SJCRH30 (cell line): ENCODE measurements at regions not wholly inside any gene's neighbourhood (a gene's known extent, or its start where the extent isn't known, plus 50 kb on each side); places are given as distances from the start of the nearest gene placed in this dataset.
A peak's percentile ranks its signal among the peaks of the same experiment; 100 is the strongest.

Experiments
- DNase-seq, 2 experiments: peaks; one replicate each; pipeline ENCODE4 v3.0.0-alpha.2; 2015 to 2020
- H3K27ac ChIP-seq: fragments of 250-450 bp; sonication (Bioruptor Pico); 2 replicates; pipeline ENCODE4 v1.5.1; 2020; ENCODE audit warnings: mild to moderate bottlenecking, moderate library complexity
- H3K27me3 ChIP-seq: fragments of 250-450 bp; sonication (Bioruptor Pico); 2 replicates; pipeline ENCODE4 v1.5.1; 2020; ENCODE audit warnings: mild to moderate bottlenecking, moderate library complexity
- H3K36me3 ChIP-seq: fragments of 250-450 bp; sonication (Bioruptor Pico); 2 replicates; pipeline ENCODE4 v1.5.1; 2020; ENCODE audit warnings: mild to moderate bottlenecking, moderate library complexity
- H3K4me1 ChIP-seq: fragments of 250-450 bp; sonication (Bioruptor Pico); 2 replicates; pipeline ENCODE4 v1.5.1; 2020; ENCODE audit warnings: mild to moderate bottlenecking, moderate library complexity
- H3K4me3 ChIP-seq: fragments of 250-450 bp; sonication (Bioruptor Pico); 2 replicates; pipeline ENCODE4 v1.5.1; 2020; ENCODE audit warnings: mild to moderate bottlenecking, moderate library complexity
- H3K9me3 ChIP-seq: fragments of 250-450 bp; sonication (Bioruptor Pico); replicated peaks from 2 replicates; pipeline ENCODE4 v1.5.1; 2020; ENCODE audit warnings: mild to moderate bottlenecking, moderate library complexity

GRCh38 chr10:21172930-21173801 lies 276.1 kb upstream of the NEBL start:
- Histone ChIP-seq H3K27ac (no peak overlapping the region), H3K4me3 (peak overlapping the region; percentile 52), H3K9me3 (no peaks in the 10 kb centered on the region), H3K27me3 (peaks cover 7% of the 10 kb centered on the region; the same call in 1 of the 2 replicates), H3K36me3 (no peaks in the 10 kb centered on the region), H3K4me1 (no peaks in the 10 kb centered on the region)
- peak in 1 of 2 experiments; percentile 7 for DNase-seq

DNA sequence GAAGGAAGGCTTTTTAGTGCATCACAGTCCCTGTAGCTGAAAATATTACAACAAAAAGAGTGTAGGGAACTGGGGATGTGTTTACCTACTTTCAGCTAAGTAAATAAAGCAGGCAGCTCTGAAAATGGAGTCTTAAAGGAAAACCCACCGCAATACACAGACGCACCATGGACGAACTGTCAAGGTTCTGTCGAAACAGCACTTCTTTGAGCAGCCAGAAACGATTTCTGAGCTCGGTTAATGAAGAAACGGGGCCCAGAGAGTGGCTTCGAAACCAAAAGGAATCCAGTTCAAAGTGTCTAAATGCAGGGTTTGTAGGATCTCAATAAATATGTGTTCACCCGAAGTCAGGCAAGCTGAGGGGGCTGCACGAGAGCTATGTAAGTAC lies 275.4 kb upstream of the NEBL start:
- Histone ChIP-seq H3K36me3 (no peaks in the 10 kb centered on the region), H3K27ac (no peak overlapping the region)

DNA sequence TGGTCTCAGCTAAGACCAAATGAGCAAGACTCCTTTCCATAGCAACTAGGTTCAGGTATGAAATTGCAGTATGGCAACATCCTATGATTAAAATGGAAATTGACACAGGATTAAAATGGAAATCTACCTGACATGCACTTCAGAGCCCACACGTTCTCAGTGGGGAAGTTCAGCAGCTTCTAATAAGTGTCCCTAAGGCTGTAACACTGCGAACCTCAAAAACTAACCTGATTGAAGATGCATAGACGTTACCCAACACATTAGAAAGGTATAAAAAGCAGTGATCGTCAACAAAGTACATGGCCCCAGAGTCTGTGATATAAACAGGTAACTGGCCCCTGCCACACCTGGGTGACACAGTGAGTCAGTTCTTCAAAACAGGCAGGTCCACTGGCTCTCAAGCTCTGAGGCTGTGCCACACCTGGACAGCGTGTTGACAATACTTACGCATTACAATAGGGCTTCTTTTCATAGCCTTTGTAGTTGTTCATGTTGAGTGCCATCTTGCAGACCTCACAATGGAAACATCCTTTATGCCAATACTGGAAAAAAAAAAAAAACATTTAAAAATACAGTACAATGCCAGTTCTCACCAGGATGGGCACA lies 274.9 kb upstream of the NEBL start:
- no peaks in the 10 kb centered on the region for H3K9me3 ChIP-seq
- no peaks in the 10 kb centered on the region for H3K36me3 ChIP-seq
- no peak overlapping the region for H3K27ac ChIP-seq
- H3K27me3 ChIP-seq: peaks cover 7% of the 10 kb centered on the region; the same call in 1 of the 2 replicates
- DNase-seq: no peak
- no peak overlapping the region for H3K4me3 ChIP-seq
- H3K4me1 ChIP-seq: no peaks in the 10 kb centered on the region

More for the DNA sequence above, 275.4 kb upstream of the NEBL start:
- no peak for DNase-seq
- H3K4me1 ChIP-seq: no peaks in the 10 kb centered on the region
- H3K4me3 ChIP-seq: no peak overlapping the region
- no peaks in the 10 kb centered on the region for H3K9me3 ChIP-seq
- H3K27me3 ChIP-seq: peaks cover 7% of the 10 kb centered on the region; the same call in 1 of the 2 replicates

DNA sequence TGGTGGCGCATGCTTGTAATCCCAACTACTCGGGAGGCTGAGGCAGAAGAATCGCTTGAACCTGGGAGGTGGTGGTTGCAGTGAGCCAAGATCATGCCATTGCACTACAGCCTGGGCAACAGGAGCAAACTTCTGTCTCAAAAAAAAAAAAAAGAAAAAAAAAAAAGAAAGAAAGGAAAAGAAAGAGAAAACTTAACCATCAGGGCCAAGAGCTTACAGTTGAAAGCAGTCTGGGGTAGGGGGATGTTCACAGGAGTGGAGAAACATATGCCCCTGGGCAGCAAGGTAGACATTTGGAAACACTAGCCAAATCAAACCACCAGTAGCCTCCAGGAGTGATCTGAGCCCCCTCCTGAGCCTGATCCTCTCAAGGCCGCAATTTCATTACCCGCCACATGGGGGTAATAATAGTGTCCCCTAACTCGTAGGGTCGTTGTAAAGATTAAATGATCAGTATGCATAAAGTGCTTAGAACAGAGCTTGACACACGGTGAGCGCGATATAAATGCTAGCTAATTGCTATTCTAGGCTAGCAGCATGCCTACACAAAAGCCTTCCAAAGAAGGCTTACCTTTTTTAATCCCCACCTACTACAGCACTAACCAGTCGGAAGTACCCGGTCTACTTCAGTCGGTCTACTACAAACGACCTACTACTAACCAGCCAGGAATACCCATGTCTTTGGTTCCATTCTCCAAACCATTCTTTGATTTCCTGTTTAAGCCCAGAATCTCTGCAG lies 274.3 kb upstream of the NEBL start:
- H3K36me3 ChIP-seq: no peaks in the 10 kb centered on the region
- peaks cover 7% of the 10 kb centered on the region; the same call in 1 of the 2 replicates for H3K27me3 ChIP-seq
- no peak for DNase-seq
- no peak overlapping the region for H3K4me3 ChIP-seq
- no peaks in the 10 kb centered on the region for H3K9me3 ChIP-seq
- no peak overlapping the region for H3K27ac ChIP-seq
- H3K4me1 ChIP-seq: no peaks in the 10 kb centered on the region

- DNase-seq: no peak
- H3K36me3 ChIP-seq: no peaks in the 10 kb centered on the region
- H3K4me1 ChIP-seq: no peaks in the 10 kb centered on the region
- H3K9me3 ChIP-seq: no peaks in the 10 kb centered on the region
- no peak overlapping the region for H3K4me3 ChIP-seq
- H3K27me3 ChIP-seq: peaks cover 7% of the 10 kb centered on the region; the same call in 1 of the 2 replicates
- no peak overlapping the region for H3K27ac ChIP-seq
These were observed 273.1 kb upstream of the NEBL start for GRCh38 chr10:21170216-21170615.

DNA sequence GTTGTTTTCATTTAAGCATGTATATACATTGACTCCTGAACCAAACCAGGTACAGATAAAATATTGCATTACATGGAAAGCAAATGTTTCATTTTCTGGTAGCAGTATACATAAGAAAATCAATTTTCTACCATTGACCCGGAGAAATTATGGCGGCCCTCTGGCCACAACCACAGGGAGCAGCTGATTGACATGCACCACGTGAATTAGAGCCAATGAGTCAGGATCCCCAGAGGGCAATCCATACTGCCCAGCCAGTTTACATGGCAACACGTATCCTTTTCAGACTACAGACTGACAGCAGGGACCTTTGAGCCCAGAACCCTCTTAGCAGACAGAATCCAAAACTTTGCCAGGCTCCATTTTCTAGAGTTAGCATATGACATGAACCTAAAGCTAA lies 272.2 kb upstream of the NEBL start:
- H3K4me3 ChIP-seq: no peak overlapping the region

GRCh38 chr10:21167288-21168010 lies 270.3 kb upstream of the NEBL start:
- Histone ChIP-seq H3K4me1 (no peaks in the 10 kb centered on the region), H3K27me3 (peaks cover under 1% of the 10 kb centered on the region; the same call in 1 of the 2 replicates), H3K4me3 (no peak overlapping the region), H3K36me3 (no peaks in the 10 kb centered on the region), H3K27ac (no peak overlapping the region), H3K9me3 (no peaks in the 10 kb centered on the region)
- DNase-seq: no peak

More for the DNA sequence above, 272.2 kb upstream of the NEBL start:
- Histone ChIP-seq H3K27me3 (peaks cover 7% of the 10 kb centered on the region; the same call in 1 of the 2 replicates), H3K9me3 (no peaks in the 10 kb centered on the region), H3K36me3 (no peaks in the 10 kb centered on the region), H3K4me1 (no peaks in the 10 kb centered on the region), H3K27ac (no peak overlapping the region)
- no peak for DNase-seq

DNA sequence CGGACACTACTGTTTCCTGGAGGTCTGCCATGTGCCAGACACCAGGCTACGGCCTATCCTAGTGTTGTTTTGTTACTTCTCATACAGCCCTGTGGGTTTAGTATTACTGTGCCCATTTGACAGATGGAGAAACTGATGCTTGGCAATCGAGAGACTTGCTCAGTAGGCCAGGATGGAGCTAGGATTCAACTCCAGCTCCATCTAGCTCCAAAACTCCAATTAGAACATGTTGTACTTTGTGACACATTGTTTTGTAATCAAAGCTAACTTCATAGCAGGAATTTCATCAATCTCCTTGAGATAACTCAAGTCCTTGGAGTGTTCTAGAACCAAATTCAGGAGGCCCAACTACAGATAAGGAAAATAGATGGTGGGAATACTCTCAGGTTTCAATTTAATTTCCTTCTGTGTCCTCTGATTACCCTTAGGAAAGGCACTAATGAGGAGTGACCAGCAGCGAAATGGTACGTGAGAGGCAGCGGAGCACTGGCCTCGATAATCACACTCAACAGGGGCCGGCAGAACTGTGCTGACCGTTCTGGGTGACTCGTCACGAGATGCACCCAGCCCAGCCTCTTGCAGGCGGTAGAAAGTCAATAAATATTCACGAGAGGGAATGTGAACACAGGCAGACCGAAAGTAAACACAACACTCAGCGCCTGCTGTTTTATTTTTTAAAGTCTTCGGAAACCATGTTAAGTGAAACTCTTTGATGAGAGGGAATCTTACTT lies 269.6 kb upstream of the NEBL start:
- no peaks in the 10 kb centered on the region for H3K36me3 ChIP-seq
- no peaks in the 10 kb centered on the region for H3K9me3 ChIP-seq
- DNase-seq: no peak
- no peak overlapping the region for H3K27ac ChIP-seq
- H3K4me3 ChIP-seq: no peak overlapping the region
- H3K27me3 ChIP-seq: no peaks in the 10 kb centered on the region
- H3K4me1 ChIP-seq: no peaks in the 10 kb centered on the region

GRCh38 chr10:21165489-21165888 lies 268.4 kb upstream of the NEBL start:
- no peak overlapping the region for H3K4me3 ChIP-seq
- no peak overlapping the region for H3K27ac ChIP-seq
- no peaks in the 10 kb centered on the region for H3K36me3 ChIP-seq
- H3K27me3 ChIP-seq: no peaks in the 10 kb centered on the region
- H3K4me1 ChIP-seq: no peaks in the 10 kb centered on the region
- no peaks in the 10 kb centered on the region for H3K9me3 ChIP-seq
- DNase-seq: no peak

- Histone ChIP-seq H3K27ac (no peak overlapping the region), H3K4me1 (no peaks in the 10 kb centered on the region), H3K36me3 (no peaks in the 10 kb centered on the region), H3K9me3 (no peaks in the 10 kb centered on the region), H3K4me3 (no peak overlapping the region), H3K27me3 (no peaks in the 10 kb centered on the region)
- no peak for DNase-seq
These were observed 267.6 kb upstream of the NEBL start for GRCh38 chr10:21164687-21165086.

- no peak overlapping the region for H3K27ac ChIP-seq
- no peak for DNase-seq
- no peak overlapping the region for H3K4me3 ChIP-seq
- H3K27me3 ChIP-seq: no peaks in the 10 kb centered on the region
- H3K9me3 ChIP-seq: no peaks in the 10 kb centered on the region
- H3K36me3 ChIP-seq: no peaks in the 10 kb centered on the region
- no peaks in the 10 kb centered on the region for H3K4me1 ChIP-seq
These were observed 265.8 kb upstream of the NEBL start for GRCh38 chr10:21162948-21163347.

DNA sequence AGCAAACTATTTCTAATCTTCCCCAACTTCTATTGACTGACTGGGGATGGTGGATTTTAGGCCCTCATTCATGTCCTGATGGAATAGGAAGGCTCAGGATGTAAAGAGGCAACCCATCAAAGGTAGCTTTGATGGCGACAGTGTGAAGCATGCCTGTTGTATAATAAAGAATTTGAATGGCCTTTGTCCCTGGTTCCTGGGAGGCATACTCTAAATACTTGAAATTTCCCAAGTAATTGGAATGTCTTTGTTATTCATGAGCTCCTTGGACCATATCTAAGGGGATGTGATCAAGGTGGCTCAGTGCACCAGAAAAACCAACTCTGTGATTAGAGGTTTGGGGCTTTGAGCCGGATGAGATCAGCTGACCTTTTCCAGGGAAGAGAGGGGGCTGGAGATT lies 264.5 kb upstream of the NEBL start:
- no peaks in the 10 kb centered on the region for H3K4me1 ChIP-seq
- no peaks in the 10 kb centered on the region for H3K27me3 ChIP-seq
- H3K4me3 ChIP-seq: no peak overlapping the region
- H3K9me3 ChIP-seq: no peaks in the 10 kb centered on the region
- no peak for DNase-seq
- no peak overlapping the region for H3K27ac ChIP-seq
- H3K36me3 ChIP-seq: no peaks in the 10 kb centered on the region

DNA sequence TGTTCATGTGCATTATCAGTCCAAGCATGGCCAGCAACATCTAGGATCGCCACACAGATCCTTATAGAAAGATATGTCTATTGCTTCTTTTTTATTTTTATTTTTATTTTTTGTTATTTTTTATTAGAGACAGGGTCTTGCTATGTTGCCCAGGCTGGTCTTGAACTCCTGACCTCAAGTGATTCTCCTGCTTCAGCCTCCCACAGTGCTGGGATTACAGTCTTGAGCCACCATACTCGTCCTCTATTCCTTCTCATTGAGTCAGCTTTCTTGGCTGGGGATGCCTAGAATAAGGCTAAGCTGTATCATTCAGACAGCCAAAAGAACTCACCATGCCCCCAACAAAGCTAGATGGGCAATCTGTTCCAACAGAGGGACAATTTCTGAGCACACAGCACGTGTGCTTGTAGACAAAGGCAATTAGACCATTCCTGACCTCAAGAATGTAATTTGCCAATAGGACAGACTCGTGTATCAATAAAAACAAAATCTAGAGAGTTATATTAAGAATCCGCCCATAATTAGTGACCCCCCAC lies 264.0 kb upstream of the NEBL start:
- DNase-seq: no peak
- Histone ChIP-seq H3K27ac (no peak overlapping the region), H3K27me3 (no peaks in the 10 kb centered on the region), H3K36me3 (no peaks in the 10 kb centered on the region), H3K9me3 (no peaks in the 10 kb centered on the region), H3K4me3 (no peak overlapping the region), H3K4me1 (no peaks in the 10 kb centered on the region)

GRCh38 chr10:21160116-21160515 lies 263.0 kb upstream of the NEBL start:
- H3K4me3 ChIP-seq: no peak overlapping the region
- no peak for DNase-seq
- H3K27me3 ChIP-seq: no peaks in the 10 kb centered on the region

More at GRCh38 chr10:21160116-21160515, 263.0 kb upstream of the NEBL start:
- Histone ChIP-seq H3K9me3 (no peaks in the 10 kb centered on the region), H3K36me3 (no peaks in the 10 kb centered on the region), H3K4me1 (no peaks in the 10 kb centered on the region), H3K27ac (no peak overlapping the region)
